Mucosa of descending colon (tissue), 3 donors: ENCODE measurements at regions not wholly inside any gene's neighbourhood (a gene's known extent, or its start where the extent isn't known, plus 50 kb on each side); places are given as distances from the start of the nearest gene placed in this dataset.

Experiments used
- ATAC-seq: fragments of 200-7000 bp; cut with Tn5 transposase; one replicate; pipeline ENCODE4 v1.9.1; 2020; ENCODE audit warnings: mild to moderate bottlenecking, moderate library complexity
- DNase-seq, 3 donors: peaks; one replicate each; pipeline ENCODE4 v3.0.0-alpha.2; 2020
- H3K36me3 ChIP-seq: fragments of 200-600 bp; one replicate; pipeline ENCODE4 v1.8.0; 2021; ENCODE audit warnings: low read depth, mild to moderate bottlenecking
- H3K4me1 ChIP-seq: fragments of 200-600 bp; one replicate; pipeline ENCODE4 v1.8.0; 2021; ENCODE audit warnings: low read depth, mild to moderate bottlenecking
- H3K4me3 ChIP-seq: fragments of 200-600 bp; one replicate; pipeline ENCODE4 v1.8.0; 2021; ENCODE audit warnings: mild to moderate bottlenecking
- H3K9me3 ChIP-seq: fragments of 200-600 bp; one replicate; pipeline ENCODE4 v1.8.0; 2021; ENCODE audit warnings: mild to moderate bottlenecking
- intact Hi-C, 2 donors: fragments of 100-400 bp; cut with DNase I in 1 of 2; cut with micrococcal nuclease in 1 of 2; formaldehyde crosslinking; loops; one replicate each; pipeline versions ENCODE4 v1.11.0 to v1.11.1; 2022; cut with DNase I, micrococcal nuclease
- TF ChIP-seq, protein P1 (sequence below): fragments of 200-600 bp; IDR thresholded peaks from one replicate; pipeline ENCODE4 v1.8.0; 2022; ENCODE audit warnings: antibody characterized with exemption, mild to moderate bottlenecking
- donor health status: DM: no; HTN: no; CAD: no; lungs with moderate emphysema.
- donor health status: DM: no; HTN: no; CAD: no.
- donor health status: DM: no; HTN: yes; CAD: no.

DNA sequence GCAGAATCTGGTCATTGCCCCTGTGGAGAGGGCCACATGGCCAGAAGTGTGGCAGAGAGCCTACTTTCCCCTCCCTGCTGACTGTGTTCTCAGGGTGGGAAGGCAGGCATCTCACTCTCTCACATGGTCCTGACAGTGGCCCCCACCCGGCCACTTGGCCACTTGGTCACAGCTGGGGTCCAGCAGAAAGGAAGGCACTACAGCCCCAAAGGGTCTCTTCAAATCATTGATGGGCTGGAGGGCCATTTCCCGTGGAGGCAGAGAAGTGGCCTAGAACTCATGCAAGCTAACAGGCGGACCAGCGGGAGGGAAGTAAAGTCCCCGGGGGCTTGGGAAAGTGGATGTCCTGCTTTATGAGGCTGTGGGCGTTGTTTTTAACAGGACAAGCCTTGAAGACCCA lies 125.3 kb downstream of the EMX2 start:
- Histone ChIP-seq H3K4me1 (no peaks in the 10 kb centered on the region), H3K9me3 (no peaks in the 10 kb centered on the region), H3K4me3 (no peak overlapping the region), H3K36me3 (no peaks in the 10 kb centered on the region)
- ATAC-seq (no peak), DNase-seq (no peak)
- intact Hi-C loops = no loop called here
- TF ChIP-seq, protein P1, sequence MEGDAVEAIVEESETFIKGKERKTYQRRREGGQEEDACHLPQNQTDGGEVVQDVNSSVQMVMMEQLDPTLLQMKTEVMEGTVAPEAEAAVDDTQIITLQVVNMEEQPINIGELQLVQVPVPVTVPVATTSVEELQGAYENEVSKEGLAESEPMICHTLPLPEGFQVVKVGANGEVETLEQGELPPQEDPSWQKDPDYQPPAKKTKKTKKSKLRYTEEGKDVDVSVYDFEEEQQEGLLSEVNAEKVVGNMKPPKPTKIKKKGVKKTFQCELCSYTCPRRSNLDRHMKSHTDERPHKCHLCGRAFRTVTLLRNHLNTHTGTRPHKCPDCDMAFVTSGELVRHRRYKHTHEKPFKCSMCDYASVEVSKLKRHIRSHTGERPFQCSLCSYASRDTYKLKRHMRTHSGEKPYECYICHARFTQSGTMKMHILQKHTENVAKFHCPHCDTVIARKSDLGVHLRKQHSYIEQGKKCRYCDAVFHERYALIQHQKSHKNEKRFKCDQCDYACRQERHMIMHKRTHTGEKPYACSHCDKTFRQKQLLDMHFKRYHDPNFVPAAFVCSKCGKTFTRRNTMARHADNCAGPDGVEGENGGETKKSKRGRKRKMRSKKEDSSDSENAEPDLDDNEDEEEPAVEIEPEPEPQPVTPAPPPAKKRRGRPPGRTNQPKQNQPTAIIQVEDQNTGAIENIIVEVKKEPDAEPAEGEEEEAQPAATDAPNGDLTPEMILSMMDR = no peak

DNA sequence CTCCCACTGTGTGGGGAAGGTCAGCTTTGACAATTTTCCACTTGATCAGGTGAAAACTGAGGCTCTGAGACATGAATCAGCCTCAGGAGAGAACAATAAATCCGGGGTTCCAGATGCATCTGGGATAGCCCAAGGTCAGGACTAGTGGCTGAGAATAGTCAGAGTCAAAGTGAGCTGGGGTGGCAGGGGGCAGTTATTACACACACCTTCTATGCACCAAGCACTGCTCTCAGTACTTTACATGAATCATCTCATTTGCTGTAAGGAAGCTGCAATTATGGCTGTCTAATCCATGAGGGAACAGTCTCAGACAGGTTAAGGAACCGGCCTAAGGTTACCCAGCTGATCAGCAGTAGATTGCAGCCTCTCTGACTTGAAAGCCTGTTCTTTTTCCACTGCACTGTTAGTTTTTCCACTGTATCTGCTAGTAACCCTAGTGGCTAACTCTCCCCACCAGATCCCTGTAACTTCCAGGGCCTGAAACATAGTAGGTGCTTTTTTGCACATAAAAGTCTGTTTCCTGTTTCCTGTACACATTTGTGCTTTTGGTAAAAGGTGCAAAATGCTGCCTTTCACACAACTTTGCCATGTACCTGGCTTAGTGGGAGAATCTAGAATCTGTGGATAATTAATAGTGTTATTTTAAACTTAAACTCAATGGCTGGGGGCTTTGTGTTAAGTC lies 125.9 kb downstream of the EMX2 start:
- H3K36me3 ChIP-seq = no peaks in the 10 kb centered on the region
- H3K4me3 ChIP-seq = no peak overlapping the region
- TF ChIP-seq, protein P1 = no peak
- ATAC-seq (no peak), DNase-seq (no peak)
- no peaks in the 10 kb centered on the region for H3K9me3 ChIP-seq
- H3K4me1 ChIP-seq = no peaks in the 10 kb centered on the region
- intact Hi-C loops = no loop called here

DNA sequence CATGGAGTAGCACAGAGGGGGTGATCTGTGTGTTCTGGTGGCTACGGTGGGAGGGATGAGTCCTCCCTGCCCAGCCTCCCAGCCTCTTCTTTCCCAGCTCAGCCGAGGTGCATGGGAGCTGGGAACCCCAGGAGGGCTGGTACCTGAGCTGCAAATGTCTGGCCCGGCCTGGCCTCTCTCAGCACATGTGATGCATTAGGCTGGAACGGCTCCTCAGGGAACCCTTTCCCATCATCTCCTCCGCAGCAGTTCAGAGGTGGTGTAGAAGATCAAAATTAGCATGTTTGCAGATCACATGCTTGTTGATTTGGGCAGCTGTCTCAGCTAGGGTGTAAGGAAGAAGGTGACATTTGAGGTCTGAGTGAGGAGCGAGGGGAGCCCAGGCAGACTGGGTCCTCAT lies 126.6 kb downstream of the EMX2 start:
- intact Hi-C loops = no loop called here
- no peak overlapping the region for H3K4me3 ChIP-seq
- no peak for DNase-seq
- no peaks in the 10 kb centered on the region for H3K4me1 ChIP-seq
- no peaks in the 10 kb centered on the region for H3K9me3 ChIP-seq
- TF ChIP-seq, protein P1 = no peak
- ATAC-seq = no peak
- H3K36me3 ChIP-seq = no peaks in the 10 kb centered on the region

DNA sequence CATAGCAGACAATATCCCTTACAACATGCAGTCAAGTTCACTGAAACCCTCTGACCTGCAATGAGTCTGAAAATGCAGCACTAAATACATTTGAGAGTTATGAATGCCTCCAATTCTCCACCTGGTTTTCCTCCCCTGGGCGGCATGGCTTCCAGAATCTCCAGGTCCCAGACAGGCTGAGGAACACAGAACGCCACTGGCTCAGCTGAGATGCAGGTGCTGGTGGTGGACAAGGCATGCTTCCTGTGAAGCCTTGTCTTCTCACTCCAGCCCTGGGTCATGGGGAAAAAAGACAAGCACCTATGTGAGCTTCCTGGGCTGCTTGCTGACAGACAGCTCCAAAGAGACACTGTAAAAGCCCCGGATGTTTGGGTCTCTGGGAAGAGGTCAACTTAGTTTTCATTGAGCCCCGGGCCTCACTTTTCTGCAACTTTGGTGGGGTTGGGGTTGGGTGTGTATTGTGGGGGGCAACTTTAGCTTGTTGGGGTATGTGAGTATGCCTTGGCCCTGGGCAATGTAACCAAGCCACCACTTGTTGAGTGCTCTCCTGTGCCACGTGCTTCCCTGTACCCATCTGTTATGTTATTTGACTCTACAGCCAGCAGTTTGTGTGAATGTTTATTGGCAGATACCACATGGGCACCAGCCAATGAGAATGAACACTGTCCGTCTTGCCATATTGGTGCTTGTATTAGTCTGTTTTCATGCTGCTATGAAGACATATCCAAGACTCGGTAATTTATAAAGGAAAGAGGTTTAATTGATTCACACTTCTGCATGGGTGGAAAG lies 127.8 kb downstream of the EMX2 start:
- Histone ChIP-seq H3K36me3 (no peaks in the 10 kb centered on the region), H3K9me3 (no peaks in the 10 kb centered on the region), H3K4me3 (no peak overlapping the region), H3K4me1 (no peaks in the 10 kb centered on the region)
- TF ChIP-seq, protein P1 = no peak
- intact Hi-C loops = no loop called here
- no peak for DNase-seq
- no peak for ATAC-seq

DNA sequence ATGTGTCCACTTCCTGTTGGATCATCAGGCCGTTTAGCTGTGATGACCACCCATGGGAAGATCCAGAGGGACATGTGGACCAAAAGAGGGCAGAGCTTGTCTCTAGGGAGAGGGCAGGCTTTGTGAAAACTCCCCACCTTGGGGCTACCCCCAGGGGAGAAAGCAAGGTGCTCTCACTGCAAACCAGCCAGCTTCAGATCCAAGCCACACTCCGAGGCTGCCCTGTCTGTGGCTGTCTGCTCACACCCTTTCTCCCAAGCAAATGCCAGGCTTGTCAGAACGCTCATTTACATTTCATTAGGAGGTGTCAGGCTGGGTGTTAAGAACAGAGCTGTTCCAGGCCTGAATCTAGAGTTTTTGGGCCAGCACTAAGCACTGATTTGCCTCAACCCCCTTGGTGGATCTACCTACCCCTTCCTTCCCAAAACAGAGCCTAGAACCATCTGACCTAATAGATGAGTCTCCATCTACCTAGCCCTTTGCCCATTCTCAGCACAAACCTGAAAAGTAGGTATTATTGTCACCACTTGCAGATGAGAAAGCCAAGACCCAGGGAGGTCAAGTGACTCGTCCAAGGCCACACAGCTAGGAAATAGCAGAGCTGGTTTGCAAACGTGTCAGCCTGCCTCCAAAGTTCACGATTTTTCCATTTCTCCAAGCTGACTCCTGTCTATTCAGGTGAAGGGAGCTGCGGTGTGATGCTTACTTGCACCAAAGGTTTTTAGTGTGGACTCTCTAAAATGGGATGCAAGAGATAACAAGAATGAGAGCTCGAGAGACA lies 130.9 kb downstream of the EMX2 start:
- ATAC-seq = no peak
- Histone ChIP-seq H3K4me3 (no peak overlapping the region), H3K9me3 (no peaks in the 10 kb centered on the region), H3K36me3 (no peaks in the 10 kb centered on the region), H3K4me1 (no peaks in the 10 kb centered on the region)
- intact Hi-C loops = no loop called here
- DNase-seq = no peak
- TF ChIP-seq, protein P1 = no peak
